Osteocyte (in vitro differentiated cells): ENCODE measurements at regions not wholly inside any gene's neighbourhood (a gene's known extent, or its start where the extent isn't known, plus 50 kb on each side); places are given as distances from the start of the nearest gene placed in this dataset.

ENCODE experiments used
- DNase-seq: peaks from one replicate; pipeline ENCODE4 v3.0.0; 2021; ENCODE audit warnings: mixed read lengths; ENCODE audit not compliant: unreplicated experiment; ENCODE audit errors: extremely low spot score
- H3K27ac Mint-ChIP-seq: one replicate; pipeline ENCODE4 v1.8.0; 2021; ENCODE audit warnings: mild to moderate bottlenecking, mixed read lengths; ENCODE audit not compliant: unreplicated experiment
- H3K27me3 Mint-ChIP-seq: one replicate; pipeline ENCODE4 v1.8.0; 2021; ENCODE audit warnings: mixed read lengths; ENCODE audit not compliant: unreplicated experiment
- H3K36me3 Mint-ChIP-seq: one replicate; pipeline ENCODE4 v1.8.0; 2021; ENCODE audit warnings: mixed read lengths; ENCODE audit not compliant: unreplicated experiment
- H3K4me1 Mint-ChIP-seq: one replicate; pipeline ENCODE4 v1.8.0; 2021; ENCODE audit warnings: mixed read lengths; ENCODE audit not compliant: unreplicated experiment
- H3K4me3 Mint-ChIP-seq: one replicate; pipeline ENCODE4 v1.8.0; 2021; ENCODE audit warnings: mild to moderate bottlenecking, moderate library complexity, mixed read lengths; ENCODE audit not compliant: unreplicated experiment
- H3K9me3 Mint-ChIP-seq: one replicate; pipeline ENCODE4 v1.8.0; 2021; ENCODE audit warnings: mixed read lengths; ENCODE audit not compliant: unreplicated experiment
- TF ChIP-seq, protein P1 (sequence below): fragments of 200-600 bp; sonication (generic); IDR thresholded peaks from 2 replicates; pipeline ENCODE4 v1.5.0; 2021; ENCODE audit warnings: antibody characterized with exemption, mild to moderate bottlenecking, moderate library complexity

DNA sequence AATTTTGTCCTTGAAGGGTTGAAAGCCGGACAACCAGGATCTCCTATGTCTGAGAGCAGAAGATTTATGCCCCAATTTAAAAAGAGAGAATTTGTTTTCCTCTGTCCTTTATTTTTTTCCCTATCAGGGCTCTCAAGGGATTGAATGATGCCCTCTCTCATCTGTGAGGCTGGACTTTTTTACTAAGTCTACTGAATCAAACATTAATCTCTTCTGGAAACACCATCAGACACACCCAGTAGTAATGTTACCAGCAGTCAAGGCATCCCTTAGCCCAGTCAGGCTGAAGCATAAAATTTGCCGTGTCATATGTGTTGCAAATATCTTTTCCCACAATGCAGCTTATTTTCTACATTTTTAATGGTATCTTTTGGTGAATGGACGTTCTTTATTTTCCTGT lies 1497.9 kb downstream of the MAT2B start:
- DNase-seq = no peak
- no peaks in the 10 kb centered on the region for H3K9me3 Mint-ChIP-seq
- H3K36me3 Mint-ChIP-seq = no peaks in the 10 kb centered on the region
- TF ChIP-seq, protein P1, sequence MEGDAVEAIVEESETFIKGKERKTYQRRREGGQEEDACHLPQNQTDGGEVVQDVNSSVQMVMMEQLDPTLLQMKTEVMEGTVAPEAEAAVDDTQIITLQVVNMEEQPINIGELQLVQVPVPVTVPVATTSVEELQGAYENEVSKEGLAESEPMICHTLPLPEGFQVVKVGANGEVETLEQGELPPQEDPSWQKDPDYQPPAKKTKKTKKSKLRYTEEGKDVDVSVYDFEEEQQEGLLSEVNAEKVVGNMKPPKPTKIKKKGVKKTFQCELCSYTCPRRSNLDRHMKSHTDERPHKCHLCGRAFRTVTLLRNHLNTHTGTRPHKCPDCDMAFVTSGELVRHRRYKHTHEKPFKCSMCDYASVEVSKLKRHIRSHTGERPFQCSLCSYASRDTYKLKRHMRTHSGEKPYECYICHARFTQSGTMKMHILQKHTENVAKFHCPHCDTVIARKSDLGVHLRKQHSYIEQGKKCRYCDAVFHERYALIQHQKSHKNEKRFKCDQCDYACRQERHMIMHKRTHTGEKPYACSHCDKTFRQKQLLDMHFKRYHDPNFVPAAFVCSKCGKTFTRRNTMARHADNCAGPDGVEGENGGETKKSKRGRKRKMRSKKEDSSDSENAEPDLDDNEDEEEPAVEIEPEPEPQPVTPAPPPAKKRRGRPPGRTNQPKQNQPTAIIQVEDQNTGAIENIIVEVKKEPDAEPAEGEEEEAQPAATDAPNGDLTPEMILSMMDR = no peak
- H3K4me1 Mint-ChIP-seq = no peaks in the 10 kb centered on the region
- H3K4me3 Mint-ChIP-seq = no peak overlapping the region
- H3K27me3 Mint-ChIP-seq = no peaks in the 10 kb centered on the region
- no peak overlapping the region for H3K27ac Mint-ChIP-seq

DNA sequence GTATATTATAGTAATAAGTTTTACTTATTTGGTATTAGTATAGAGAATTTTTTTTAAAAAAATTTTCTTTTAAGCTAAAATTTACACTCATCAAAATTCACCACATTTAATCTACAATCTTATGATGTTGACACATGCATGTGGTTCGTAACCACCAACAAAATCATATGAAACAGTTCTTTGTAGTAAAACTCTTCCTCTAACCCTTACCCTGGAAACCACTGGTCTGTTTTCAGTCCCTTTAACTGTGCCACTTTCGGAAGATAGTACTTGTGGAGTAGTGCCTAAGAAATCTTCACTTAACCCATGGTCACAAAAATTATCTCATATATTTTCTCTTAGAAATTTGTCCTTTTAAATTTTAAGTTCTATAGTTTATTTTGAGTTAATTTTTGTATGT lies 1498.8 kb downstream of the MAT2B start:
- Mint-ChIP-seq H3K27me3 (no peaks in the 10 kb centered on the region), H3K27ac (no peak overlapping the region), H3K9me3 (no peaks in the 10 kb centered on the region), H3K4me3 (no peak overlapping the region), H3K36me3 (no peaks in the 10 kb centered on the region), H3K4me1 (no peaks in the 10 kb centered on the region)
- no peak for DNase-seq
- TF ChIP-seq, protein P1 = no peak

DNA sequence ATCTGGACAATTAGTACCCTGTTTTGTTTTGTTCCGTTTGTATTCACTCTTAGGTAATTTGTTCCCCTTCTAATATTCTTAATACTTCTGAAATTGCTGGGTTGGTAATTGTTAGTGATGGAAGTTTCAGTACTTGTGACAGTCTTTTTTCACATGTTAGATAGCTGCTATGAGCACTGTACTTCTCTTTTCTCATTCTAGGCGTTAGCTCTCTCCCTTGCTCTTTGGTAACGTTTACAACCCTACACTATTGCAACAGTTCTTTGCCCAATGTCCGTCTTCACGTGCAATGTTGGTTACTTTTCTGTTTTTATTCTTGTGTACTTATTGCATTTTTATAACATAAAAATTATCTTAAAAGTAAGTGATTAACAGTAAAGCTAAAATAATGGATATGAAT lies 1509.0 kb downstream of the MAT2B start:
- no peaks in the 10 kb centered on the region for H3K36me3 Mint-ChIP-seq
- H3K27ac Mint-ChIP-seq = no peak overlapping the region
- H3K4me3 Mint-ChIP-seq = no peak overlapping the region
- TF ChIP-seq, protein P1 = no peak
- H3K27me3 Mint-ChIP-seq = no peaks in the 10 kb centered on the region
- DNase-seq = no peak
- H3K9me3 Mint-ChIP-seq = peaks cover 13% of the 10 kb centered on the region
- no peaks in the 10 kb centered on the region for H3K4me1 Mint-ChIP-seq

DNA sequence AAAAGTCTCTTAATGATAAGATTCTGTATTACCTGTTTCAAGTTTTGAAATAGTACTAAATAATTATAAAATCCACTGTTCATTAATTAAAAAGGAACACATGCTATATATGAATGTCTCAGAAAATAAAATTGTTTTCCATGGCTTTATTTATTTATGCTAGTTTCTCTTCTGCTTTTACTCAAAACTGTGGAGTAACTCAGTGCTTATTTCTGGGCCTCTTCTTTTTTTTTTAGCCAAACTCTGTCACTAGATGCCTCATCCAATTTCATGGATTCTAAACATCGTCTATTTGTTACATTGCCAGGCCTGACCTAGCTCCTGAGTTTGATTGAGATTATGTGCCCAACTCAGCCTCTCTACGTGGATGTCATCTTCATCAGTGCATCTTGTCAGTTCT lies 1509.7 kb downstream of the MAT2B start:
- Mint-ChIP-seq H3K27me3 (no peaks in the 10 kb centered on the region), H3K27ac (no peak overlapping the region), H3K4me1 (no peaks in the 10 kb centered on the region), H3K9me3 (peaks cover 13% of the 10 kb centered on the region), H3K36me3 (no peaks in the 10 kb centered on the region), H3K4me3 (no peak overlapping the region)
- TF ChIP-seq, protein P1 = no peak
- no peak for DNase-seq

DNA sequence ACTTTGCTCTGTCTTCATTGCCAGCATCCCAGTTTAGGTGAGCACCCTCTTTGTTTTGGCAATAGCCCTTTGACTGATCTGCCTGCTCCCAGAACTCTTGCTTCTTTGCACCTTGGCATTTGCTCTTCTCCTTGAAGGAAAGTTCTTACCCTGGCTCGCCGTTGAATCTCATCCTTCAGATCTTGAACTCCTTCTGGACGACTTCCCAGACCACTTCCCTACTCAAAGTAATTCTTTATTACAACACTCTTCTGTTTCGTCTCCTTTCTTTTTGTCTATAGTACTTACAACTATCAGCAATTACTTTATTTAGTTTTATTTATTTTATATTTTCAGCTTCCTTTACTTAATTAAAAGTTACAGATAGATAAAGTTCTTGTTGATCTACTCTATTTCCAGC lies 1510.1 kb downstream of the MAT2B start:
- no peak overlapping the region for H3K4me3 Mint-ChIP-seq
- H3K27ac Mint-ChIP-seq = no peak overlapping the region
- no peaks in the 10 kb centered on the region for H3K27me3 Mint-ChIP-seq
- no peak for DNase-seq
- no peaks in the 10 kb centered on the region for H3K4me1 Mint-ChIP-seq
- no peaks in the 10 kb centered on the region for H3K36me3 Mint-ChIP-seq
- TF ChIP-seq, protein P1 = no peak
- H3K9me3 Mint-ChIP-seq = peaks cover 15% of the 10 kb centered on the region
